K562 (cell line): ENCODE measurements at regions not wholly inside any gene's neighbourhood (a gene's known extent, or its start where the extent isn't known, plus 50 kb on each side); places are given as distances from the start of the nearest gene placed in this dataset.

Experiments
- ATAC-seq: fragments of 200-7000 bp; cut with Tn5 transposase; 3 replicates; pipeline ENCODE4 v1.9.1; 2020; ENCODE audit warnings: moderate library complexity
- BruUV-seq: library from RNA; stranded (reverse); fragments of 400-500 nt; replicated peaks from 2 replicates; lab custom pipeline; 2021; lab: Mats Ljungman, UMichigan
- CTCF ChIA-PET: fragments of 300-600 bp; formaldehyde crosslinking; extraction: SDS; loops from one replicate; lab custom pipeline; 2021; ENCODE audit warnings: low intra/inter-chr PET ratio; lab: Yijun Ruan, JAX
- POLR2A ChIA-PET: fragments of 300-600, 350-650 bp; sonication (Branson Sonifier 250); formaldehyde crosslinking; extraction: SDS; loops from one replicate; lab custom pipeline; 2021; ENCODE audit warnings: antibody characterized with exemption, inconsistent platforms; lab: Yijun Ruan, JAX
- DNase-seq, 4 experiments: peaks; one replicate each; pipeline versions ENCODE4 v3.0.0 to v3.0.0-alpha.2; 2011 to 2018; ENCODE audit warnings: low spot score in 3 of 4, mixed read lengths in 3 of 4; ENCODE audit errors: extremely low read depth in 1 of 4
- FAIRE-seq: peaks from 2 replicates; lab custom pipeline; 2011; peaks lifted over from hg19 to GRCh38; lab: Jason Lieb, UNC
- H2AFZ ChIP-seq: 2 replicates; pipeline ENCODE4 v1.6.0; 2011; ENCODE audit warnings: low read depth, low read length, control low read depth, inconsistent platforms
- H3K27ac ChIP-seq: fragments of 200-600 bp; 3 replicates; pipeline ENCODE4 v1.8.0; 2011; ENCODE audit warnings: low read depth, mild to moderate bottlenecking, control low read depth, inconsistent platforms, low read length, moderate library complexity, mixed read lengths; ENCODE audit errors: extremely low read depth
- H3K27me3 ChIP-seq, 2 experiments: fragments of 300-600 bp in 1 of 2; 2 replicates in 1 of 2; 3 replicates in 1 of 2; pipeline versions ENCODE4 v1.6.0 to v1.8.0; 2011; ENCODE audit warnings: inconsistent platforms in 2 of 2, low read length in 2 of 2, mild to moderate bottlenecking in 1 of 2, mixed read lengths in 1 of 2, moderate library complexity in 1 of 2; ENCODE audit not compliant: control insufficient read depth in 2 of 2, insufficient read depth in 2 of 2
- H3K36me3 ChIP-seq: fragments of 300-600 bp; 3 replicates; pipeline ENCODE4 v1.8.0; 2011; ENCODE audit warnings: mild to moderate bottlenecking, low read length, inconsistent platforms; ENCODE audit not compliant: control insufficient read depth, insufficient read depth
- H3K4me1 ChIP-seq, 2 experiments: fragments of 200-600 bp in 1 of 2; replicated peaks in 1 of 2; 2 replicates in 1 of 2; 3 replicates in 1 of 2; pipeline versions ENCODE4 v1.5.1 to v1.8.0; 2011; ENCODE audit warnings: inconsistent platforms in 2 of 2, low read length in 2 of 2, mild to moderate bottlenecking in 1 of 2, mixed read lengths in 1 of 2, moderate library complexity in 1 of 2; ENCODE audit not compliant: control insufficient read depth in 2 of 2, insufficient read depth in 2 of 2
- H3K4me2 ChIP-seq: 2 replicates; pipeline ENCODE4 v1.6.1; 2011; ENCODE audit warnings: low read length, control low read depth, inconsistent platforms, mixed read lengths; ENCODE audit not compliant: insufficient read depth
- H3K4me3 ChIP-seq: fragments of 200-600 bp; sonication (generic), shearing (Covaris generic); 2 replicates; pipeline ENCODE4 v1.5.1; 2016; ENCODE audit warnings: control low read depth, inconsistent platforms
- H3K79me2 ChIP-seq: fragments of 200-600 bp; 3 replicates; pipeline ENCODE4 v1.8.0; 2011; ENCODE audit warnings: low read length, inconsistent platforms; ENCODE audit not compliant: control insufficient read depth, insufficient read depth
- H3K9ac ChIP-seq, 2 experiments: 2 replicates each; pipeline versions ENCODE4 v1.6.0 to v1.6.1; 2011; ENCODE audit warnings: low read depth in 2 of 2, low read length in 2 of 2, control low read depth in 1 of 2, inconsistent platforms in 1 of 2, mild to moderate bottlenecking in 1 of 2, mixed read lengths in 1 of 2; ENCODE audit not compliant: insufficient read depth in 1 of 2
- H3K9me1 ChIP-seq: one replicate; pipeline ENCODE4 v1.6.0; 2011; ENCODE audit warnings: inconsistent platforms, mild to moderate bottlenecking, low read length, moderate library complexity; ENCODE audit not compliant: control insufficient read depth, insufficient read depth
- H3K9me3 ChIP-seq: replicated peaks from 2 replicates; pipeline ENCODE4 v1.5.1; 2011; ENCODE audit warnings: low read depth, low read length, inconsistent platforms; ENCODE audit not compliant: control insufficient read depth, insufficient read depth
- H4K20me1 ChIP-seq: replicated peaks from 2 replicates; pipeline ENCODE4 v1.6.1; 2011; ENCODE audit warnings: low read length, inconsistent platforms, mixed read lengths; ENCODE audit not compliant: control insufficient read depth, insufficient read depth
- BCOR ChIP-seq: fragments of 450-650 bp; IDR thresholded peaks from 2 replicates; pipeline ENCODE4 v1.6.1; 2016
- BRCA1 ChIP-seq, 2 experiments: fragments of 450-650 bp in 1 of 2; sonication (generic) in 1 of 2; formaldehyde crosslinking in 1 of 2; IDR thresholded peaks; 2 replicates each; pipeline versions ENCODE4 v1.5.0 to v1.6.1; 2017 to 2020; ENCODE audit warnings: mild to moderate bottlenecking in 1 of 2, missing genetic modification reagents in 1 of 2
- ESRRB ChIP-seq: fragments of 250-450 bp; sonication (Bioruptor Pico); IDR thresholded peaks from 2 replicates; pipeline ENCODE4 v1.5.0; 2020; ENCODE audit warnings: mild to moderate bottlenecking, moderate library complexity, borderline replicate concordance
- FOXA1 ChIP-seq: fragments of 450-650 bp; IDR thresholded peaks from 2 replicates; pipeline ENCODE4 v1.6.1; 2016; ENCODE audit warnings: mild to moderate bottlenecking, borderline replicate concordance
- HDGF ChIP-seq: fragments of 450-650 bp; IDR thresholded peaks from 2 replicates; pipeline ENCODE4 v1.6.1; 2016
- MAFK ChIP-seq: IDR thresholded peaks from 2 replicates; pipeline ENCODE4 v1.6.1; 2011; ENCODE audit warnings: low read length, improper control_type of control experiment
- MBD2 ChIP-seq: sonication (generic); IDR thresholded peaks from 2 replicates; pipeline ENCODE4 v1.6.1; 2016; ENCODE audit warnings: low read depth, borderline replicate concordance
- ZC3H8 ChIP-seq: fragments of 450-650 bp; IDR thresholded peaks from 2 replicates; pipeline ENCODE4 v1.6.1; 2017
- in situ Hi-C: fragments of 300-500 bp; cut with MboI; formaldehyde crosslinking; loops from 4 replicates; pipeline ENCODE4 v1.15.0; 2018; ENCODE audit warnings: inconsistent platforms, mixed read lengths
- intact Hi-C: fragments of 100-400 bp; cut with micrococcal nuclease; formaldehyde crosslinking; loops from 2 replicates; pipeline ENCODE4 v1.14.2; 2022
- TF ChIP-seq, protein P1 (sequence below): sonication (generic); formaldehyde crosslinking; IDR thresholded peaks from 2 replicates; pipeline ENCODE4 v1.8.0; 2022; ENCODE audit warnings: mild to moderate bottlenecking, low read depth, missing genetic modification reagents
- TF ChIP-seq, protein P2 (sequence below): fragments of 450-650 bp; IDR thresholded peaks from 2 replicates; pipeline ENCODE4 v1.6.1; 2016; ENCODE audit warnings: antibody characterized with exemption

GRCh38 chr13:73542446-73542845 lies 483.6 kb downstream of the KLF5 start:
- no peak for ATAC-seq
- no peaks in the 10 kb centered on the region for H3K36me3 ChIP-seq
- no peak overlapping the region for H3K27ac ChIP-seq
- no TSS peak for BruUV-seq
- TF ChIP-seq MAFK = no peak
- no peak for TF ChIP-seq HDGF
- TF ChIP-seq ZC3H8 = no peak
- TF ChIP-seq, protein P1, sequence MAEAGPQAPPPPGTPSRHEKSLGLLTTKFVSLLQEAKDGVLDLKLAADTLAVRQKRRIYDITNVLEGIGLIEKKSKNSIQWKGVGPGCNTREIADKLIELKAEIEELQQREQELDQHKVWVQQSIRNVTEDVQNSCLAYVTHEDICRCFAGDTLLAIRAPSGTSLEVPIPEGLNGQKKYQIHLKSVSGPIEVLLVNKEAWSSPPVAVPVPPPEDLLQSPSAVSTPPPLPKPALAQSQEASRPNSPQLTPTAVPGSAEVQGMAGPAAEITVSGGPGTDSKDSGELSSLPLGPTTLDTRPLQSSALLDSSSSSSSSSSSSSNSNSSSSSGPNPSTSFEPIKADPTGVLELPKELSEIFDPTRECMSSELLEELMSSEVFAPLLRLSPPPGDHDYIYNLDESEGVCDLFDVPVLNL (CRISPR knock-in tag) = no peak
- no peak for TF ChIP-seq BRCA1 (IDR thresholded peaks at IDR 0.05)
- no peak for TF ChIP-seq BRCA1 (CRISPR knock-in tag; IDR thresholded peaks at IDR 0.05)
- TF ChIP-seq, protein P2, sequence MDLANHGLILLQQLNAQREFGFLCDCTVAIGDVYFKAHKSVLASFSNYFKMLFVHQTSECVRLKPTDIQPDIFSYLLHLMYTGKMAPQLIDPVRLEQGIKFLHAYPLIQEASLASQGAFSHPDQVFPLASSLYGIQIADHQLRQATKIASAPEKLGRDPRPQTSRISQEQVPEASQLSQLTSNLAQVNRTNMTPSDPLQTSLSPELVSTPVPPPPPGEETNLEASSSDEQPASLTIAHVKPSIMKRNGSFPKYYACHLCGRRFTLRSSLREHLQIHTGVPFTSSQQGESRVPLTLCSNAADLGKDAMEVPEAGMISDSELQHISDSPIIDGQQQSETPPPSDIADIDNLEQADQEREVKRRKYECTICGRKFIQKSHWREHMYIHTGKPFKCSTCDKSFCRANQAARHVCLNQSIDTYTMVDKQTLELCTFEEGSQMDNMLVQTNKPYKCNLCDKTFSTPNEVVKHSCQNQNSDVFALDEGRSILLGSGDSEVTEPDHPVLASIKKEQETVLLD = no peak
- no peak for TF ChIP-seq BCOR
- TF ChIP-seq FOXA1 = no peak
- TF ChIP-seq ESRRB (CRISPR knock-in tag) = no peak
- no peak for TF ChIP-seq MBD2
- TF ChIP-seq, all 486 proteins: peak for 0
- Histone ChIP-seq H3K4me2 (no peak overlapping the region), H2AFZ (no peak overlapping the region), H3K9ac (no peak overlapping the region), H3K79me2 (no peaks in the 10 kb centered on the region), H3K4me3 (no peak overlapping the region), H3K9me1 (no peaks in the 10 kb centered on the region), H4K20me1 (no peaks in the 10 kb centered on the region), H3K9me3 (no peaks in the 10 kb centered on the region), H3K4me1 (no peaks in the 10 kb centered on the region), H3K27me3 (no peaks in the 10 kb centered on the region)
- ChIA-PET CTCF (no interaction called here), POLR2A (no interaction called here)
- in situ Hi-C loops (no loop called here), intact Hi-C loops (no loop called here)
- FAIRE-seq (no peak), DNase-seq (no peak)
